HepG2 (cell line): ENCODE measurements at regions not wholly inside any gene's neighbourhood (a gene's known extent, or its start where the extent isn't known, plus 50 kb on each side); places are given as distances from the start of the nearest gene placed in this dataset.

Experiments used
- ATAC-seq: fragments of 200-7000 bp; cut with Tn5 transposase; 3 replicates; pipeline ENCODE4 v1.9.1; 2020; ENCODE audit warnings: mild to moderate bottlenecking, moderate library complexity
- BruUV-seq: library from RNA; stranded (reverse); fragments of 400-500 nt; replicated peaks from 2 replicates; lab custom pipeline; 2021; lab: Mats Ljungman, UMichigan
- CTCF ChIA-PET: fragments of 300-600 bp; formaldehyde crosslinking; extraction: SDS; loops from one replicate; lab custom pipeline; 2021; ENCODE audit warnings: low total read pairs, inconsistent platforms, low intra/inter-chr PET ratio; lab: Yijun Ruan, JAX
- POLR2A ChIA-PET: fragments of 350-600 bp; sonication (Branson Sonifier 250); formaldehyde crosslinking; loops from one replicate; lab custom pipeline; 2020; ENCODE audit warnings: antibody characterized with exemption, inconsistent platforms; lab: Yijun Ruan, JAX
- DNase-seq: peaks from one replicate; pipeline ENCODE4 v3.0.0-alpha.2; 2015; ENCODE audit warnings: low spot score
- FAIRE-seq: peaks from 3 replicates; lab custom pipeline; 2011; peaks lifted over from hg19 to GRCh38; lab: Jason Lieb, UNC
- H2AFZ ChIP-seq: one replicate; pipeline ENCODE4 v1.6.1; 2011; ENCODE audit warnings: low read length, inconsistent platforms
- H3K27ac ChIP-seq: fragments of 300-600 bp; 3 replicates; pipeline ENCODE4 v1.8.0; 2011; ENCODE audit warnings: mixed run types, mild to moderate bottlenecking, mixed read lengths, low read length, inconsistent platforms; ENCODE audit not compliant: insufficient read depth; ENCODE audit errors: extremely low read length
- H3K27me3 ChIP-seq, 2 experiments: fragments of 200-600 bp in 1 of 2; 2 replicates in 1 of 2; 3 replicates in 1 of 2; pipeline versions ENCODE4 v1.6.0 to v1.8.0; 2011; ENCODE audit warnings: low read length in 2 of 2, mild to moderate bottlenecking in 2 of 2, moderate library complexity in 2 of 2, inconsistent platforms in 1 of 2; ENCODE audit not compliant: insufficient read depth in 2 of 2, control insufficient read depth in 1 of 2
- H3K36me3 ChIP-seq, 2 experiments: fragments of 200-600 bp in 1 of 2; replicated peaks in 1 of 2; 2 replicates in 1 of 2; 3 replicates in 1 of 2; pipeline versions ENCODE4 v1.5.1 to v1.8.0; 2011; ENCODE audit warnings: low read length in 2 of 2, inconsistent platforms in 1 of 2; ENCODE audit not compliant: insufficient read depth in 2 of 2, control insufficient read depth in 1 of 2
- H3K4me1 ChIP-seq: 2 replicates; pipeline ENCODE4 v1.5.1; 2012; ENCODE audit warnings: low read length, inconsistent platforms; ENCODE audit not compliant: insufficient read depth
- H3K4me2 ChIP-seq: 2 replicates; pipeline ENCODE4 v1.6.0; 2011; ENCODE audit warnings: low read depth, low read length, inconsistent platforms
- H3K4me3 ChIP-seq, 3 experiments: fragments of 200-600 bp in 1 of 3; sonication (generic), shearing (Covaris generic) in 1 of 3; replicated peaks in 1 of 3; 2 replicates each; pipeline ENCODE4 v1.5.1; 2011 to 2016; ENCODE audit warnings: low read length in 3 of 3, inconsistent platforms in 2 of 3, low read depth in 2 of 3, mild to moderate bottlenecking in 2 of 3, control low read depth in 1 of 3, mixed read lengths in 1 of 3; ENCODE audit not compliant: insufficient read depth in 1 of 3
- H3K79me2 ChIP-seq: one replicate; pipeline ENCODE4 v1.6.1; 2011; ENCODE audit warnings: low read length, inconsistent platforms; ENCODE audit not compliant: insufficient read depth
- H3K9ac ChIP-seq: 2 replicates; pipeline ENCODE4 v1.6.0; 2011; ENCODE audit warnings: mild to moderate bottlenecking, low read depth, low read length, inconsistent platforms; ENCODE audit not compliant: insufficient read depth
- H3K9me3 ChIP-seq: 2 replicates; pipeline ENCODE4 v1.5.1; 2012; ENCODE audit warnings: mild to moderate bottlenecking, low read length
- H4K20me1 ChIP-seq: 2 replicates; pipeline ENCODE4 v1.6.0; 2011; ENCODE audit warnings: inconsistent platforms, mild to moderate bottlenecking, low read length, moderate library complexity; ENCODE audit not compliant: insufficient read depth
- SRSF9 ChIP-seq: fragments of 200-400 bp; formaldehyde crosslinking; IDR thresholded peaks from 2 replicates; pipeline ENCODE4 v1.6.1; 2018; ENCODE audit warnings: borderline replicate concordance, mild to moderate bottlenecking, low read depth, low read length; ENCODE audit not compliant: insufficient read depth, poor library complexity, severe bottlenecking
- STAG1 ChIP-seq: sonication (generic); formaldehyde crosslinking; IDR thresholded peaks from 2 replicates; pipeline ENCODE4 v1.4.0; 2020; ENCODE audit warnings: missing genetic modification reagents
- TP53 ChIP-seq: sonication (generic); formaldehyde crosslinking; conservative IDR thresholded peaks from 2 replicates; pipeline ENCODE4 v1.4.0; 2020; ENCODE audit warnings: missing genetic modification reagents
- ZNF616 ChIP-seq: sonication (generic); formaldehyde crosslinking; IDR thresholded peaks from 2 replicates; pipeline ENCODE4 v1.5.0; 2020; ENCODE audit warnings: low read depth, mild to moderate bottlenecking, missing genetic modification reagents
- WGBS: methylation state at CpG from one replicate; pipeline ENCODE4 v1.1.6; 2017; ENCODE audit warnings: low lambda C conversion rate; 5-methylcytosine and 5-hydroxymethylcytosine counted together
- in situ Hi-C: cut with HindIII; loops from 2 replicates; pipeline ENCODE4 v1.10.0; 2017; ENCODE audit warnings: low pct_unique_long_range_greater_than_20kb; ENCODE audit not compliant: extremely low pct_ligation_motif_present
- intact Hi-C: fragments of 100-400 bp; cut with micrococcal nuclease; formaldehyde crosslinking; loops from one replicate; pipeline ENCODE4 v1.10.0; 2022; ENCODE audit not compliant: unreplicated experiment
- TF ChIP-seq, protein P1 (sequence below): sonication (generic); formaldehyde crosslinking; IDR thresholded peaks from 2 replicates; pipeline ENCODE4 v1.4.0; 2020; ENCODE audit warnings: missing genetic modification reagents, borderline replicate concordance

DNA sequence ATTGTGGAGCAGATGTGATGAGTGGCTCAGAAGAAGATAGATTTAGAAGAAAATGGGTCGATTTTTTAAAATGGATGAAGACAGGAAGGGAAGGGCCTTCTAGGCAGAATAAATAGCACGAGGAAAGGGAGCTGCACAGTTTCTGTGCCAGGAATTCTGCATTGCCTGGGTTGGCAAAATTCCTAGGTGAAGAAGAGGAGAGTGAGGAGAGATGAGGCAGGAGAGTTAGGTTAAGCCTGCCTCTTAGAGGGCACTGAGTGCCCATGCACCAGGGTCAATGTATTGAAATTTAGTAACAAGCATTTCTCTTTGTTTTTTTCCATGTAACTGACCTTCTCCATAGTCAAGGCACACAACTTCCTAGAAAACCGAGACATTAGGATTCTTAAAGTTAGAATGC lies 159.5 kb downstream of the YTHDC2 start:
- no peaks in the 10 kb centered on the region for H3K36me3 ChIP-seq
- no TSS peak for BruUV-seq
- peaks cover 18% of the 10 kb centered on the region for H3K9me3 ChIP-seq
- DNase-seq = no peak
- H3K4me1 ChIP-seq = no peaks in the 10 kb centered on the region
- H3K27me3 ChIP-seq = no peaks in the 10 kb centered on the region
- intact Hi-C loops = no loop called here
- H3K79me2 ChIP-seq = no peaks in the 10 kb centered on the region
- no peak for ATAC-seq
- H3K4me2 ChIP-seq = no peak overlapping the region
- POLR2A ChIA-PET = no interaction called here
- no peak overlapping the region for H3K9ac ChIP-seq
- H2AFZ ChIP-seq = no peak overlapping the region
- TF ChIP-seq STAG1 (CRISPR knock-in tag) (no peak), ZNF616 (CRISPR knock-in tag) (no peak)
- TF ChIP-seq, protein P1, sequence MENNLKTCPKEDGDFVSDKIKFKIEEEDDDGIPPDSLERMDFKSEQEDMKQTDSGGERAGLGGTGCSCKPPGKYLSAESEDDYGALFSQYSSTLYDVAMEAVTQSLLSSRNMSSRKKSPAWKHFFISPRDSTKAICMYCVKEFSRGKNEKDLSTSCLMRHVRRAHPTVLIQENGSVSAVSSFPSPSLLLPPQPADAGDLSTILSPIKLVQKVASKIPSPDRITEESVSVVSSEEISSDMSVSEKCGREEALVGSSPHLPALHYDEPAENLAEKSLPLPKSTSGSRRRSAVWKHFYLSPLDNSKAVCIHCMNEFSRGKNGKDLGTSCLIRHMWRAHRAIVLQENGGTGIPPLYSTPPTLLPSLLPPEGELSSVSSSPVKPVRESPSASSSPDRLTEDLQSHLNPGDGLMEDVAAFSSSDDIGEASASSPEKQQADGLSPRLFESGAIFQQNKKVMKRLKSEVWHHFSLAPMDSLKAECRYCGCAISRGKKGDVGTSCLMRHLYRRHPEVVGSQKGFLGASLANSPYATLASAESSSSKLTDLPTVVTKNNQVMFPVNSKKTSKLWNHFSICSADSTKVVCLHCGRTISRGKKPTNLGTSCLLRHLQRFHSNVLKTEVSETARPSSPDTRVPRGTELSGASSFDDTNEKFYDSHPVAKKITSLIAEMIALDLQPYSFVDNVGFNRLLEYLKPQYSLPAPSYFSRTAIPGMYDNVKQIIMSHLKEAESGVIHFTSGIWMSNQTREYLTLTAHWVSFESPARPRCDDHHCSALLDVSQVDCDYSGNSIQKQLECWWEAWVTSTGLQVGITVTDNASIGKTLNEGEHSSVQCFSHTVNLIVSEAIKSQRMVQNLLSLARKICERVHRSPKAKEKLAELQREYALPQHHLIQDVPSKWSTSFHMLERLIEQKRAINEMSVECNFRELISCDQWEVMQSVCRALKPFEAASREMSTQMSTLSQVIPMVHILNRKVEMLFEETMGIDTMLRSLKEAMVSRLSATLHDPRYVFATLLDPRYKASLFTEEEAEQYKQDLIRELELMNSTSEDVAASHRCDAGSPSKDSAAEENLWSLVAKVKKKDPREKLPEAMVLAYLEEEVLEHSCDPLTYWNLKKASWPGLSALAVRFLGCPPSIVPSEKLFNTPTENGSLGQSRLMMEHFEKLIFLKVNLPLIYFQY (CRISPR knock-in tag) = no peak
- TF ChIP-seq, all 625 proteins: peak for 0
- Histone ChIP-seq H3K4me3 (no peak overlapping the region), H4K20me1 (no peaks in the 10 kb centered on the region), H3K27ac (no peak overlapping the region)
- CTCF ChIA-PET = no interaction called here
- WGBS = 2% methylated on average over 3 of the region's 3 CpGs
- no peak for FAIRE-seq
- in situ Hi-C loops = loop anchor here (10.0 kb wide), 2 partner anchors 772 to 1392 kb away; no protein-coding TSS in a partner anchor

DNA sequence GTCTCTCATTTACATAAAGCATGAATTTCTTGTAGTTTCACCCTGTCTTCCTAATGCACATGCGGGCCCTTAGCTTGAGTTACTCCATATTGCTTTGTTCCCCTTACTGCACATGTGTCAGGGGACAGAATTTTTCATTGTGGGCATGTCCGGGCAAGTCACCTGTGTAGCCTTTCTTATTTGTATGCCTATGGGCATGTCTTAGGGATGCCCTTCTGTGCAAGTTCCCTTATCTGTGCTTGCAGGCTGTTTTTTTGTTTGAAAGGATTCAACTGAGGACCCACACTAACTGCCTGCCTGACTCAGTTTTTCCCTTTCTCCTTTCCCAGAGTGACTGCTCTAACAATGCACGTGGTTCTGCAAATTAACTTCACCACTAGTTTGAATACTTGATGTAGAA lies 161.7 kb downstream of the YTHDC2 start:
- in situ Hi-C loops (loop anchor here (10.0 kb wide), 2 partner anchors 770 to 1390 kb away; no protein-coding TSS in a partner anchor), intact Hi-C loops (loop anchor here (5.0 kb wide), 2 partner anchors 632 to 1577 kb away; no protein-coding TSS in a partner anchor)
- FAIRE-seq (no peak), DNase-seq (no peak), ATAC-seq (no peak)
- no TSS peak for BruUV-seq
- no peaks in the 10 kb centered on the region for H3K4me1 ChIP-seq
- no peaks in the 10 kb centered on the region for H3K36me3 ChIP-seq
- ChIA-PET CTCF (no interaction called here), POLR2A (no interaction called here)
- no peak overlapping the region for H3K4me2 ChIP-seq
- no peaks in the 10 kb centered on the region for H4K20me1 ChIP-seq
- H3K79me2 ChIP-seq = no peaks in the 10 kb centered on the region
- peaks cover 18% of the 10 kb centered on the region for H3K9me3 ChIP-seq
- no peak overlapping the region for H3K9ac ChIP-seq
- TF ChIP-seq SRSF9 (no peak), TP53 (CRISPR knock-in tag) (peak; percentile 57; the same call in 1 of the 2 replicates)
- 18% methylated on average over 3 of the region's 3 CpGs for WGBS
- no peak overlapping the region for H3K4me3 ChIP-seq
- no peak overlapping the region for H3K27ac ChIP-seq
- no peaks in the 10 kb centered on the region for H3K27me3 ChIP-seq
- H2AFZ ChIP-seq = no peak overlapping the region
